LNCaP clone FGC (cell line): ENCODE measurements at regions not wholly inside any gene's neighbourhood (a gene's known extent, or its start where the extent isn't known, plus 50 kb on each side); places are given as distances from the start of the nearest gene placed in this dataset.
A peak's percentile ranks its signal among the peaks of the same experiment; 100 is the strongest.

Experiments used
- DNase-seq: peaks from one replicate; pipeline ENCODE4 v3.0.0-alpha.2; 2011; ENCODE audit warnings: low read depth
- H3K4me3 ChIP-seq: 2 replicates; pipeline ENCODE4 v1.5.1; 2011; ENCODE audit warnings: mild to moderate bottlenecking, low read depth, low read length, control low read depth
- CTCF ChIP-seq: IDR thresholded peaks from 2 replicates; pipeline ENCODE4 v1.5.1; 2012; ENCODE audit warnings: mild to moderate bottlenecking; ENCODE audit not compliant: control insufficient read depth, insufficient read depth; ENCODE audit errors: extremely low read depth

- H3K4me3 ChIP-seq, result no peak overlapping the region
- DNase-seq, result no peak
- TF ChIP-seq CTCF, result no peak
Observed at GRCh38 chr7:41047789-41048191, 655.1 kb downstream of the INHBA start.

GRCh38 chr7:41047211-41047610 is 655.7 kb downstream of the INHBA start:
- H3K4me3 ChIP-seq, result no peak overlapping the region
- no peak for TF ChIP-seq CTCF
- no peak for DNase-seq

- TF ChIP-seq CTCF, result no peak
- DNase-seq, result no peak
- H3K4me3 ChIP-seq, result no peak overlapping the region
Observed at GRCh38 chr7:41046776-41047175, 656.1 kb downstream of the INHBA start.

GRCh38 chr7:41046221-41046761 is 656.6 kb downstream of the INHBA start:
- no peak overlapping the region for H3K4me3 ChIP-seq
- no peak for TF ChIP-seq CTCF
- DNase-seq, result no peak

GRCh38 chr7:41045556-41046123 is 657.2 kb downstream of the INHBA start:
- no peak overlapping the region for H3K4me3 ChIP-seq
- peak; percentile 90 for DNase-seq
- peak; percentile 97 for TF ChIP-seq CTCF

- no peak for DNase-seq
- H3K4me3 ChIP-seq, result no peak overlapping the region
- no peak for TF ChIP-seq CTCF
Observed at GRCh38 chr7:41039981-41040380, 662.9 kb downstream of the INHBA start.

- DNase-seq, result no peak
- H3K4me3 ChIP-seq, result no peak overlapping the region
- no peak for TF ChIP-seq CTCF
Observed at GRCh38 chr7:41039386-41039953, 663.4 kb downstream of the INHBA start.
